Lower lobe of right lung (tissue), 2 donors: ENCODE measurements at regions not wholly inside any gene's neighbourhood (a gene's known extent, or its start where the extent isn't known, plus 50 kb on each side); places are given as distances from the start of the nearest gene placed in this dataset.

Experiments used
- ATAC-seq, 2 donors: fragments of 200-7000 bp; cut with Tn5 transposase; one replicate each; pipeline ENCODE4 v1.9.1; 2020 to 2022; ENCODE audit warnings: mild to moderate bottlenecking in 2 of 2, moderate library complexity in 2 of 2
- DNase-seq: peaks from one replicate; pipeline ENCODE4 v3.0.0-alpha.2; 2020
- H3K27ac ChIP-seq: fragments of 200-600 bp; one replicate; pipeline ENCODE4 v1.8.0; 2022
- H3K27me3 ChIP-seq: fragments of 200-600 bp; one replicate; pipeline ENCODE4 v1.8.0; 2022; ENCODE audit warnings: low read depth
- H3K36me3 ChIP-seq: fragments of 200-600 bp; one replicate; pipeline ENCODE4 v1.8.0; 2022; ENCODE audit warnings: mild to moderate bottlenecking
- H3K4me1 ChIP-seq: fragments of 200-600 bp; one replicate; pipeline ENCODE4 v1.8.0; 2022
- H3K4me3 ChIP-seq: fragments of 200-600 bp; one replicate; pipeline ENCODE4 v1.8.0; 2022; ENCODE audit warnings: mild to moderate bottlenecking
- H3K9me3 ChIP-seq: fragments of 200-600 bp; one replicate; pipeline ENCODE4 v1.8.0; 2022
- intact Hi-C: fragments of 100-400 bp; cut with DNase I; formaldehyde crosslinking; loops from one replicate; pipeline ENCODE4 v1.11.0; 2022
- TF ChIP-seq, protein P1 (sequence below): fragments of 200-600 bp; IDR thresholded peaks from one replicate; pipeline ENCODE4 v1.8.0; 2022; ENCODE audit warnings: antibody characterized with exemption, mild to moderate bottlenecking
- donor health status: DM: no; HTN: yes; CAD: no; lungs with severe emphysema.

DNA sequence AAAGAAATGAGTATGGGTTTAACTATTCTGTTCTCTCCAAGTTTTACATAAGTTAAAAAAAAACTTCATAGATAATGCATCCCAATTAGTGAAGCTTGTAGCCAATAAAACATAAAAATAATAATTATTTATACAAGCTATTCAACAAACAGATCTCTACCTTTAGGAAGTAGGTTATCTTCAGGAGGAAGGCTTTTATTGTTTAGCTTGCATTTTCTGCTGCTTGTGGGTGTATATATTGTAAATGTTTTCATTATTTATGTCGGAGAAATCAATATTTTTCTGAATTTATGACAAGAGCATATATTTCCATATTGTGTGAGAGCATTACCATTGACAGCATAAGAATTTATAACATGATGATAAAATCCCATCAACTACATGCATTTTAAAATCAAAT is 208.3 kb downstream of the TRAM1L1 start:
- intact Hi-C loops, result no loop called here
- ATAC-seq (no peak), DNase-seq (no peak)
- TF ChIP-seq, protein P1, sequence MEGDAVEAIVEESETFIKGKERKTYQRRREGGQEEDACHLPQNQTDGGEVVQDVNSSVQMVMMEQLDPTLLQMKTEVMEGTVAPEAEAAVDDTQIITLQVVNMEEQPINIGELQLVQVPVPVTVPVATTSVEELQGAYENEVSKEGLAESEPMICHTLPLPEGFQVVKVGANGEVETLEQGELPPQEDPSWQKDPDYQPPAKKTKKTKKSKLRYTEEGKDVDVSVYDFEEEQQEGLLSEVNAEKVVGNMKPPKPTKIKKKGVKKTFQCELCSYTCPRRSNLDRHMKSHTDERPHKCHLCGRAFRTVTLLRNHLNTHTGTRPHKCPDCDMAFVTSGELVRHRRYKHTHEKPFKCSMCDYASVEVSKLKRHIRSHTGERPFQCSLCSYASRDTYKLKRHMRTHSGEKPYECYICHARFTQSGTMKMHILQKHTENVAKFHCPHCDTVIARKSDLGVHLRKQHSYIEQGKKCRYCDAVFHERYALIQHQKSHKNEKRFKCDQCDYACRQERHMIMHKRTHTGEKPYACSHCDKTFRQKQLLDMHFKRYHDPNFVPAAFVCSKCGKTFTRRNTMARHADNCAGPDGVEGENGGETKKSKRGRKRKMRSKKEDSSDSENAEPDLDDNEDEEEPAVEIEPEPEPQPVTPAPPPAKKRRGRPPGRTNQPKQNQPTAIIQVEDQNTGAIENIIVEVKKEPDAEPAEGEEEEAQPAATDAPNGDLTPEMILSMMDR, result no peak
- Histone ChIP-seq H3K36me3 (no peaks in the 10 kb centered on the region), H3K4me1 (no peaks in the 10 kb centered on the region), H3K4me3 (no peak overlapping the region), H3K9me3 (no peaks in the 10 kb centered on the region), H3K27me3 (no peaks in the 10 kb centered on the region), H3K27ac (no peak overlapping the region)

DNA sequence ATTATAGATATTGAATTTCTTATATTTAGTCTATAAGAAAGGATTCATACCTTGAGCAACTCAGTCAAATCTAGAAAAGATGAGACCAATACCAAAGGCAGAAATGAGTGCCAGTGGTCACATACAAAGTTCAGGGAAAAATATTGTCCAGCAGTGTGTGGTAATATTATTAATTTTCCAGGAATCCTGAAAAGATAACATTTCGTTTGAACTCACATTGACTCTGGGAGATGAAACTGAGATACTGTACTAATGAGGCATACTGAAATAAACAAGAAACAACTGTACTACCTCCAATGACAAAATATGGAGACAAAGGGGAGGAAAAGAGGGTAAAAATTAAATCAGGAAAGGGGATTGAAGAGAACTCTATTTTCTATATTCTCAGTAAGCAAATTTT is 212.4 kb downstream of the TRAM1L1 start:
- no peaks in the 10 kb centered on the region for H3K4me1 ChIP-seq
- no peaks in the 10 kb centered on the region for H3K27me3 ChIP-seq
- no peak overlapping the region for H3K4me3 ChIP-seq
- TF ChIP-seq, protein P1, result no peak
- H3K27ac ChIP-seq, result no peak overlapping the region
- H3K36me3 ChIP-seq, result no peaks in the 10 kb centered on the region
- ATAC-seq (no peak), DNase-seq (no peak)
- intact Hi-C loops, result no loop called here
- H3K9me3 ChIP-seq, result no peaks in the 10 kb centered on the region

DNA sequence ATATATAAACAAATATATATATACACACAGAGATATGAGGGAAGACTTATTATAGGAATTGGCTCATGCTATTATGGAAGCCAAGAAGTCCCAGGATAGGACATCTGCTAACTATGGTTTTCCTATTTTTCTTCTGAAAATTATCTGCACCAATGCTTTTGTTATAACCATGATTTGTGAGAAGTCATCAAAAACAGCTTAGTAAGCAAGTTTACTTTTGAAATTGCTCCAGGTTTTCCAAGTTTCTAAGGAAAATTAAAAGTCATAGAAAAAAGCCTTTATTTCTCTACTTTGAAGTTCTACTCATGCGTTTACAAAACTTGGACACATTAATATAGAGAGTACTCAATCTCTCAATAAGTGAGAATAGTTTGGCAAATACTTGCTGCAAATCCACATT is 213.1 kb downstream of the TRAM1L1 start:
- DNase-seq (no peak), ATAC-seq (no peak)
- TF ChIP-seq, protein P1, result no peak
- H3K4me1 ChIP-seq, result no peaks in the 10 kb centered on the region
- H3K9me3 ChIP-seq, result no peaks in the 10 kb centered on the region
- H3K27ac ChIP-seq, result no peak overlapping the region
- intact Hi-C loops, result no loop called here
- H3K4me3 ChIP-seq, result no peak overlapping the region
- no peaks in the 10 kb centered on the region for H3K27me3 ChIP-seq
- H3K36me3 ChIP-seq, result no peaks in the 10 kb centered on the region

DNA sequence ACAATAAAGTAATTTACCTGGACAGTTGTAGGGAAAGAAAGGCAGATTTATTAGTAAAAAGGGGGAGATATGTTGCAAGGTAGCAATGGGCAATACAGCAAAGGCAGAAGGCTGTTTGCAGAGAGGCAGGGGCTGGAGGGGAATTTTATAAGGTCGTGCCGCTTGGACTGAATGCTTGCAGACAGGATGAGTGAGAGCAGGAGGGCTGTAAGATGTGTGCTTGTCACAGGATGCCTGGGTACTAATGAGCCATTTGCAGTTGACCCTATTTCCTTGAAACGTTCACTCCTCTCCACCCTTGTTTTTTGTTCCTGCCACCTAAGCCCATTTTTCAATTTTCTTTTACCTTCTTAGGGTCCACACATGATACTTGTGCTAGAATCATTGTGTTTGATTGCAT is 214.7 kb downstream of the TRAM1L1 start:
- TF ChIP-seq, protein P1, result no peak
- ATAC-seq (no peak), DNase-seq (no peak)
- intact Hi-C loops, result no loop called here
- no peak overlapping the region for H3K4me3 ChIP-seq
- H3K4me1 ChIP-seq, result no peaks in the 10 kb centered on the region
- H3K27ac ChIP-seq, result no peak overlapping the region
- H3K27me3 ChIP-seq, result no peaks in the 10 kb centered on the region
- H3K36me3 ChIP-seq, result no peaks in the 10 kb centered on the region
- H3K9me3 ChIP-seq, result no peaks in the 10 kb centered on the region

DNA sequence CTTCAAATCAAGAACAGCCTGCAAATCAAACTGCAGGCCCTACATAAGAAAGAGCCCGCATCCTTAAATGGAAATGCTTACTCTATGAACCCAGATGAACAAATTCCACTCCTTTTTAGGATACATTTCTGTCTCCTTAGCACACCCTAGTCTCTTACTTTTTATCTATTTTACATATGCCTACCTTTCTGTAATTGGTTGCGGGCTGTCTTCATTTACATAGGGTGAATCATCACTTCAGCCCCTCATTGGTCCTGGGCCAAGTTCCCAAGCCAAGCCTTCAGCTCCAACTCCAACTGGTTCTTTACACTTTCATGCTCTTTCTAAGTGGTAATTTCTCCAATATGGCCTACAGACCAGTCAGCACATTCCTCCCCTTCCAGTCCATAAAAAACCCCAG is 219.3 kb downstream of the TRAM1L1 start:
- intact Hi-C loops, result no loop called here
- DNase-seq, result no peak
- no peak for ATAC-seq
- H3K4me3 ChIP-seq, result no peak overlapping the region
- H3K4me1 ChIP-seq, result no peaks in the 10 kb centered on the region
- H3K27ac ChIP-seq, result no peak overlapping the region
- TF ChIP-seq, protein P1, result no peak
- H3K27me3 ChIP-seq, result no peaks in the 10 kb centered on the region
- H3K36me3 ChIP-seq, result no peaks in the 10 kb centered on the region
- H3K9me3 ChIP-seq, result no peaks in the 10 kb centered on the region

DNA sequence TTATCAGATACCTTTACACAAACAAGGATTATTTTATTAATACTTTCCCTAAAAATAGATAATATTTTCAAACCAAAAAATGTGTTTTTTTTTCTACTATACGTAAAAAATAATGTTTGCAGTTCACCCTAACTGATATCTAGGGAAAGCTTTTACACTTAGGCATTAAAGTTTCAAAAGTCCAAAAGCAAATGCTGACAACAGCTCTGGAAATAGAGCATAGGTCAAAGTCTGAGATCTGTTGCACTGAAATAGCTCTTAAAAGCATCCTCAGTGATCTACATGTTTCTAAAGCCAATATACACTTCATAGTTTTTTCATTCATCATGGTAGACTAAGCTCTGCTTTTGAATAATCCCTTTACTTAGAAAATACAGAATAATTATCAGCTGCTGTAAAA is 222.8 kb downstream of the TRAM1L1 start:
- intact Hi-C loops, result no loop called here
- H3K27ac ChIP-seq, result no peak overlapping the region

More for the DNA sequence above, 222.8 kb downstream of the TRAM1L1 start:
- Histone ChIP-seq H3K36me3 (no peaks in the 10 kb centered on the region), H3K9me3 (no peaks in the 10 kb centered on the region), H3K4me3 (no peak overlapping the region), H3K27me3 (no peaks in the 10 kb centered on the region), H3K4me1 (no peaks in the 10 kb centered on the region)
- DNase-seq, result no peak
- TF ChIP-seq, protein P1, result no peak
- ATAC-seq, result no peak
